Ectodermal cell (in vitro differentiated cells): ENCODE measurements at regions not wholly inside any gene's neighbourhood (a gene's known extent, or its start where the extent isn't known, plus 50 kb on each side); places are given as distances from the start of the nearest gene placed in this dataset.
"Not testable (repeated sequence)": the region's sequence is repeated elsewhere in the genome, so short reads cannot be mapped to it uniquely, and the experiment has no call there.

ENCODE experiments used
- H3K27ac ChIP-seq: 2 replicates; pipeline ENCODE4 v1.7.0; 2013; ENCODE audit warnings: mild to moderate bottlenecking, low read depth, low read length; ENCODE audit not compliant: insufficient read depth, poor library complexity, severe bottlenecking
- H3K27me3 ChIP-seq: 2 replicates; pipeline ENCODE4 v1.7.0; 2013; ENCODE audit warnings: mild to moderate bottlenecking, low read length; ENCODE audit not compliant: insufficient read depth, control insufficient read depth, poor library complexity, severe bottlenecking
- H3K36me3 ChIP-seq: one replicate; pipeline ENCODE4 v1.7.0; 2013; ENCODE audit warnings: low read length; ENCODE audit not compliant: control insufficient read depth, insufficient read depth
- H3K4me1 ChIP-seq: one replicate; pipeline ENCODE4 v1.7.0; 2013; ENCODE audit warnings: low read length; ENCODE audit not compliant: control insufficient read depth, insufficient read depth
- H3K4me3 ChIP-seq: 2 replicates; pipeline ENCODE4 v1.7.0; 2013; ENCODE audit warnings: low read depth, low read length, control low read depth; ENCODE audit not compliant: insufficient read depth
- H3K9me3 ChIP-seq: 2 replicates; pipeline ENCODE4 v1.7.0; 2013; ENCODE audit warnings: mild to moderate bottlenecking, low read length, moderate library complexity; ENCODE audit not compliant: control insufficient read depth
- WGBS, 2 experiments: methylation state at CpG; one replicate each; pipeline ENCODE4 v1.1.7; 2013; ENCODE audit warnings: missing lambda C conversion rate in 2 of 2; 5-methylcytosine and 5-hydroxymethylcytosine counted together

- Histone ChIP-seq H3K4me3 (no peak overlapping the region), H3K27ac (no peak overlapping the region), H3K9me3 (no peaks in the 10 kb centered on the region), H3K36me3 (no peaks in the 10 kb centered on the region), H3K27me3 (no peaks in the 10 kb centered on the region), H3K4me1 (no peaks in the 10 kb centered on the region)
- WGBS, 2 experiments: 94% methylated on average over 17 of the region's 17 CpGs
Measured at GRCh38 chr6:169862043-169862891, 110.8 kb downstream of the ERMARD start.

GRCh38 chr6:169861431-169862042 is 110.1 kb downstream of the ERMARD start:
- no peak overlapping the region for H3K27ac ChIP-seq
- H3K4me3 ChIP-seq: no peak overlapping the region

DNA sequence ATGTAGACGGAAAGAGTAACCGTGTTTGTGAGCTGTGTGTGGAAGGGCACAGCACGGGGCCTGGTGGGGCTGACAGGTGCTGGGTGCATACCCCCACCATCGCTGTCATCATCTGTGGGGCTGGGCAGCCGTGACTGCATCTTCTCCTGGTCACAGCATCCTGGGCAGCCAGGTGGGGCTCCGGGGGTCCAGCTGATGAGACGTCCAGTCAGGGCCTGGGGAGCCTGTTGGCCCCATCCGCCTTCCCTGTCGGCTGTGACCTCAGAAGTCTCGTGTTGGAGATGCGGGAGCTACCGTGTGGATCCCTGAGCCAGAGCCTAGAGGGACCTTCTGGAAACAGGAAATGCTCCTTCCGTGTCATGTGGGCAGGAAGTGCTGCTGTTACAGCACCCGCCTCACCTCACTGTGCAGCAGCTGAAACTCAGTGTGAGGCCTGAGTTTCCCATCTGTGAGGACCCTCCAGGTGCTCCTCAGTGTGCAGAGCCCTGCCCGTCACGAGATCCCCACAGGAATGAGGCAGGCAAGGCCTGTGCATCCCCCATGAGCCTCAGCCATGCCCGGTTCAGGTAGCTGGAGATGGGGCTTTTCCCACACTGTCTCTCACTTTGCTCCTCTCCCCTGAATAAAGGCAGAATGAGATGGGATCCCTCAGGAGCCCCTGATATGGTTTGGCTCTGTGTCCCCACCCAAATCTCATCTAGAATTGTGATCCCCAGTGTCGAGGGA is 108.7 kb downstream of the ERMARD start:
- H3K4me3 ChIP-seq: no peak overlapping the region
- H3K27ac ChIP-seq: no peak overlapping the region
- H3K9me3 ChIP-seq: no peaks in the 10 kb centered on the region
- H3K27me3 ChIP-seq: no peaks in the 10 kb centered on the region
- no peaks in the 10 kb centered on the region for H3K4me1 ChIP-seq
- 92 to 94% methylated on average over 18 of the region's 18 CpGs for WGBS, 2 experiments
- no peaks in the 10 kb centered on the region for H3K36me3 ChIP-seq

More at GRCh38 chr6:169861431-169862042, 110.1 kb downstream of the ERMARD start:
- H3K27me3 ChIP-seq: no peaks in the 10 kb centered on the region
- no peaks in the 10 kb centered on the region for H3K9me3 ChIP-seq
- H3K36me3 ChIP-seq: no peaks in the 10 kb centered on the region
- WGBS, 2 experiments: 93 to 94% methylated on average over 17 of the region's 17 CpGs
- H3K4me1 ChIP-seq: no peaks in the 10 kb centered on the region

DNA sequence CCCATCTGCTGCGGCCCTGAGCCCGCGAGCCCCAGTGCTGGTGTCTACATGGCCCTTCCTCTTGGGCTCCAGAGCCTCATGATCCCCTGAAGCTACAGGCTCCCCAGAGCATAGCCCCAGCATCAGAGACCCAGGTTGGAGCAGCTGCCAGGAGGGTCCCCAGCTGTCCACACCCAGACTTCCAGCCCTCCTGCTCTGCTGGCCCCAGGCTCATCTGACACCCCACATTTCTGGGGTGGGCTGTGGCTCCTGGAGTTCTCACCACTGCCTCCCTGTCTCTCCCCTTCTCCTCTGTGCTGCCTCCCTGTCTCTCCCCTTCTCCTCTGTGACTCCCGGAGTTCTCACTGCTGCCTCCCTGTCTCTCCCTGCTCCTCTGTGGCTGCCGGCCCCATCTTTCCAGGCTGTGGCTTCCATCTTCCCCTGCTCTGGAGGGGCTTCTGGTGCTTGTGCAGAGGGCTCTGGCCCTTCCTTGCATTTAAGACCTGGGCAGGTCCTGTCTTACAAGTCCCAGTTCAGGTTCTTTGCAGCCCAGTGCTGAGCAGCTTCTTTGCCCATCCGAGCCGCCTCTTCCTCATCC is 108.1 kb downstream of the ERMARD start:
- Histone ChIP-seq H3K27me3 (no peaks in the 10 kb centered on the region), H3K9me3 (no peaks in the 10 kb centered on the region), H3K36me3 (no peaks in the 10 kb centered on the region), H3K4me1 (no peaks in the 10 kb centered on the region), H3K27ac (no peak overlapping the region), H3K4me3 (no peak overlapping the region)
- 94 to 96% methylated on average over 7 of the region's 7 CpGs for WGBS, 2 experiments

DNA sequence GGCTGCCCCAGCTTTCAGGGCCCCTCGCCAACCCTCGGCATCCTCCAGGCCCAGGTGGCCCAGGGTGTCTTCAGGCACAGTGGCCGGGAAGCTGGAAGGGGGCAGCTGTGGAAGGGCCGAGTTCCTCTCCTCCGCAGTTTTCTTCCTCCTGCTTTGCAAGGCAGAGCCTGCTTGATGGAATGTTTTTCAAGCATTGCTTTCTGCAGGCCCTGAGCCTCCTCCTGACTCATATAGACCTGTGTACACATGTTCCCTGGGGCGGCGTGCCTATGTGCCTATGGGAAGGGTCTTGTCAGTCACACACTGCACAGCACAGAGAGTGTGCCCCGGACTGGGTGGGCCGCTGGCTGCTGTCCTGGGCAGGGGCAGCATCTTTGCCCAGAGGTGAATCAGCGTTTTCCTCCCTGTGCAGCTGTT is 107.5 kb downstream of the ERMARD start:
- Histone ChIP-seq H3K27ac (no peak overlapping the region), H3K4me1 (no peaks in the 10 kb centered on the region)
- WGBS, 2 experiments: 93 to 94% methylated on average over 10 of the region's 10 CpGs

GRCh38 chr6:169858293-169858934 is 107.0 kb downstream of the ERMARD start:
- Histone ChIP-seq H3K36me3 (no peaks in the 10 kb centered on the region), H3K9me3 (no peaks in the 10 kb centered on the region), H3K27ac (no peak overlapping the region), H3K27me3 (no peaks in the 10 kb centered on the region), H3K4me3 (no peak overlapping the region), H3K4me1 (no peaks in the 10 kb centered on the region)
- 93 to 95% methylated on average over 17 of the region's 17 CpGs for WGBS, 2 experiments

More for the DNA sequence above, 107.5 kb downstream of the ERMARD start:
- Histone ChIP-seq H3K36me3 (no peaks in the 10 kb centered on the region), H3K9me3 (no peaks in the 10 kb centered on the region), H3K27me3 (no peaks in the 10 kb centered on the region), H3K4me3 (no peak overlapping the region)

GRCh38 chr6:169857343-169858292 is 106.2 kb downstream of the ERMARD start:
- Histone ChIP-seq H3K4me3 (no peak overlapping the region), H3K27me3 (no peaks in the 10 kb centered on the region)
- 92 to 93% methylated on average over 19 of the region's 19 CpGs for WGBS, 2 experiments

GRCh38 chr6:169856442-169857342 is 105.3 kb downstream of the ERMARD start:
- H3K4me3 ChIP-seq, H3K27ac ChIP-seq, H3K27me3 ChIP-seq, H3K4me1 ChIP-seq, H3K9me3 ChIP-seq, H3K36me3 ChIP-seq: not testable (repeated sequence)
- WGBS, 2 experiments: 95% methylated on average over 49 of the region's 49 CpGs

More at GRCh38 chr6:169857343-169858292, 106.2 kb downstream of the ERMARD start:
- no peaks in the 10 kb centered on the region for H3K9me3 ChIP-seq
- no peaks in the 10 kb centered on the region for H3K36me3 ChIP-seq
- no peak overlapping the region for H3K27ac ChIP-seq
- H3K4me1 ChIP-seq: no peaks in the 10 kb centered on the region
